Esophagus squamous epithelium (tissue), 4 donors: ENCODE measurements at regions not wholly inside any gene's neighbourhood (a gene's known extent, or its start where the extent isn't known, plus 50 kb on each side); places are given as distances from the start of the nearest gene placed in this dataset.

Experiments used
- CTCF ChIP-seq, 6 experiments: fragments of 450-650 bp in 4 of 6; fragments of 200-600 bp in 2 of 6; sonication (generic) in 2 of 6; IDR thresholded peaks; one replicate each; pipeline ENCODE4 v1.5.1; 2016 to 2019; ENCODE audit warnings: antibody characterized with exemption in 6 of 6, mild to moderate bottlenecking in 4 of 6, moderate library complexity in 4 of 6
- POLR2A ChIP-seq, 4 donors: fragments of 450-650 bp; IDR thresholded peaks; one replicate each; pipeline ENCODE4 v1.6.1; 2017; ENCODE audit warnings: antibody characterized with exemption in 4 of 4, mild to moderate bottlenecking in 4 of 4, moderate library complexity in 3 of 4

GRCh38 chr6:37105148-37106050 lies 64.6 kb upstream of the PIM1 start:
- TF ChIP-seq CTCF (IDR thresholded peaks at IDR 0.05) (no peak), POLR2A (IDR thresholded peaks at IDR 0.05) (no peak)
